G401 (cell line): ENCODE measurements at regions not wholly inside any gene's neighbourhood (a gene's known extent, or its start where the extent isn't known, plus 50 kb on each side); places are given as distances from the start of the nearest gene placed in this dataset.

Experiments
- DNase-seq: peaks from one replicate; pipeline ENCODE4 v3.0.0-alpha.2; 2015; ENCODE audit warnings: low spot score
- in situ Hi-C: cut with HindIII; loops from 2 replicates; pipeline ENCODE4 v1.10.0; 2016; ENCODE audit warnings: low sequenced_read_pairs, mixed read lengths

GRCh38 chr15:81987628-81988027, 58.2 kb downstream of the MEX3B start:
- in situ Hi-C loops, result no loop called here
- DNase-seq, result no peak

GRCh38 chr15:81983497-81983896, 62.3 kb downstream of the MEX3B start:
- in situ Hi-C loops, result no loop called here
- no peak for DNase-seq

- in situ Hi-C loops, result no loop called here
- no peak for DNase-seq
Measured at GRCh38 chr15:81982808-81983207, 63.0 kb downstream of the MEX3B start.

GRCh38 chr15:81981908-81982307, 63.9 kb downstream of the MEX3B start:
- in situ Hi-C loops, result no loop called here
- DNase-seq, result no peak

GRCh38 chr15:81977464-81977863, 68.4 kb downstream of the MEX3B start:
- no peak for DNase-seq
- in situ Hi-C loops, result no loop called here

- in situ Hi-C loops, result no loop called here
- DNase-seq, result no peak
Measured at GRCh38 chr15:81968691-81969090, 77.1 kb downstream of the MEX3B start.

- in situ Hi-C loops, result no loop called here
- no peak for DNase-seq
Measured at GRCh38 chr15:81966631-81967030, 79.2 kb downstream of the MEX3B start.

GRCh38 chr15:81962482-81962881, 83.3 kb downstream of the MEX3B start:
- DNase-seq, result no peak
- in situ Hi-C loops, result no loop called here

- DNase-seq, result no peak
- in situ Hi-C loops, result no loop called here
Measured at GRCh38 chr15:81959196-81959595, 86.6 kb downstream of the MEX3B start.

GRCh38 chr15:81957698-81958097, 88.1 kb downstream of the MEX3B start:
- in situ Hi-C loops, result no loop called here
- no peak for DNase-seq

GRCh38 chr15:81955382-81956062, 90.3 kb downstream of the MEX3B start:
- in situ Hi-C loops, result no loop called here

GRCh38 chr15:81954158-81954783, 91.5 kb downstream of the MEX3B start:
- in situ Hi-C loops, result no loop called here
- no peak for DNase-seq

More at GRCh38 chr15:81955382-81956062, 90.3 kb downstream of the MEX3B start:
- DNase-seq, result no peak

GRCh38 chr15:81950841-81951414, 94.9 kb downstream of the MEX3B start:
- DNase-seq, result no peak

GRCh38 chr15:81948751-81949150, 97.1 kb downstream of the MEX3B start:
- DNase-seq, result no peak

More at GRCh38 chr15:81950841-81951414, 94.9 kb downstream of the MEX3B start:
- in situ Hi-C loops, result no loop called here

GRCh38 chr15:81948222-81948621, 97.6 kb downstream of the MEX3B start:
- in situ Hi-C loops, result no loop called here
- no peak for DNase-seq

More at GRCh38 chr15:81948751-81949150, 97.1 kb downstream of the MEX3B start:
- in situ Hi-C loops, result no loop called here

- in situ Hi-C loops, result no loop called here
- no peak for DNase-seq
Measured at GRCh38 chr15:81947548-81947947, 98.3 kb downstream of the MEX3B start.

GRCh38 chr15:81945014-81945615, 100.7 kb downstream of the MEX3B start:
- in situ Hi-C loops, result no loop called here
- no peak for DNase-seq

- no peak for DNase-seq
- in situ Hi-C loops, result no loop called here
Measured at GRCh38 chr15:81942655-81943195, 103.1 kb downstream of the MEX3B start.

- no peak for DNase-seq
- in situ Hi-C loops, result no loop called here
Measured at GRCh38 chr15:81942157-81942556, 103.7 kb downstream of the MEX3B start.

- in situ Hi-C loops, result no loop called here
- peak; percentile 8 for DNase-seq
Measured at GRCh38 chr15:81941479-81941878, 104.3 kb downstream of the MEX3B start.
